GM18505 (cell line): ENCODE measurements at regions not wholly inside any gene's neighbourhood (a gene's known extent, or its start where the extent isn't known, plus 50 kb on each side); places are given as distances from the start of the nearest gene placed in this dataset.
"Not testable (repeated sequence)": the region's sequence is repeated elsewhere in the genome, so short reads cannot be mapped to it uniquely, and the experiment has no call there.

Source experiments
- ATAC-seq: cut with Tn5 transposase; IDR thresholded peaks from one replicate; pipeline ENCODE4 v1.9.1; 2021; ENCODE audit not compliant: unreplicated experiment
- POLR2A ChIP-seq: IDR thresholded peaks from 4 replicates; pipeline ENCODE4 v1.6.1; 2011; ENCODE audit warnings: borderline replicate concordance; ENCODE audit not compliant: insufficient read depth, insufficient read length; ENCODE audit errors: extremely low read depth

DNA sequence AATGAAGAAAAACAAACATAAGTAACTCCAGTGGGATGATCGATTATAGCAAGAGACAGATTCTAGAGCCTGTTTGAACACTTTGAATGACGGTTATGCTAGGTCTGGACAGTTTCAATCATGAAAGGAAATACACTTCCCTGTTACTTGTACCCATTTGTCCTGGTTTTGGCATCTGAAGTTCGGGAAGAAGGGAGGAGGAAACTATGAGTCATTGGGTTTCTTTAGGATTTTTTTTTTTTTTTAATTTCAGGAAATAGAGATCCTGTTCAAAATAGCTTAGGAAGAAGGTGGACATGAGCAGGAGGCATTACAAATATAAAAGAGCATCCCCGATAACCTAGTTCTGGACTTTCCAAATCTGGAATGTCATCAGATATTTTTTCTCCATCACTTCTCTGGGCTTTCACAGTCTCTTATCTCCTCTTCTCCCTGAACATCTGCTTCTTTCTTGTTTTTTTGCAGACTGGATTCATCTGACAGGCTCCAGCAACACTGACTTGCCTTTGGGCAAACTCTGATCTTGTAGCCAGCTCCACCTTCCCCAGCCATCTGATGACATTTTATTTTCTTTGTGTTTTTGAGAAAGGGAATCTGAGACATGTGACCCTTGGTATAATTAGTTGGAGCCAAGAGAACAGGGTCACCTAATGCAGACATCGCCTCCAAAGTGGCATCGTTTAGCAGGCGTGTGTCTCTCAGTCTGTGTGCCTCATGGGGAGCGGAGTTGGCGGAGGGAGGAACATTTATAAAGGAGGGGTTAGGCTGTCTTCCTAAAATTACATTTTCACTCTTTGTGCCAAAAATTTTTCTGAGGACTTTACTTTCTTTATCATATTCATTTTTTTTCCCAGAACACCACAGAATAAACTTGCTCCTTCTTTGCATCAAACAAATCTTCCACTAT lies 195.3 kb upstream of the EPHA4 start:
- ATAC-seq: no peak
- TF ChIP-seq POLR2A: no peak

DNA sequence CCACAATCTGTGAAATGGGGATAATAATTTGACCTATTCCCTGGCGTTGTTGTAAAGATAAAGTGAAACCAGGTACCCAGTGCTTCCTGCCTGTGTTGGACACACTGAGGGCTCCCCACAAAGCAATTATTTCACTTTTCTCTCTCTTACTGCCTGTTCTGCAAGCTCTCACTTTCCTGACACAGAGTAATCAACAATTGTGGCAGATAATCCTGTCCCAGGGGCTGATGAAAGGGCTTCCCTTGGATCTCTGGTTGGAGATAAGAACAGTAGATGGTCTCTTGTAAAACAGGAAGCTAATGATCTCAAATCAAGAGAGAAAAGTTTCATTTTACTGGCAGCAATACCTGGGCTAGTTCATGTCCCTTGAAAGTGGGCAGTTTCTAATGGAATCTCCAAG lies 190.4 kb upstream of the EPHA4 start:
- no peak for ATAC-seq
- no peak for TF ChIP-seq POLR2A

GRCh38 chr2:221761260-221761659 lies 189.2 kb upstream of the EPHA4 start:
- TF ChIP-seq POLR2A: no peak
- ATAC-seq: no peak

- no peak for ATAC-seq
- no peak for TF ChIP-seq POLR2A
Measured at GRCh38 chr2:221758076-221758475, 186.0 kb upstream of the EPHA4 start.

- no peak for TF ChIP-seq POLR2A
- no peak for ATAC-seq
Measured at GRCh38 chr2:221753401-221753800, 181.3 kb upstream of the EPHA4 start.

DNA sequence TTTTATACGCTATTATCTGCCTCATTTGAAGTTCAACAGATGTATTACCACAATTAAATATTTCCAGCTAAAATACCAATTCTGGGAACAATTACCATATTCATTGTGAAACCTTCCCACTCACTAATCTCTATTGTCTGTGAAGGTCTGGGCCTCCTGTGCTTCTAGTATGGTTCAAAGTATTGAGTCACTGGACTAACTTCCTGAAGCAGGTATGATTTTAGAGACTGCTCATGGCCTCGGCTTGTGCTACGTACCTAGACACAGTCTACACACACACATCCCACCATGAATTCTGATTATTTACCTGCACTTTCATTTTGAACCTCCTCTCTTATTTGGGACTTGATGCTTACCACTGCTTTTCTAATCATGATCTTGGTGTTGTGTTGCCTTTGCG lies 180.7 kb upstream of the EPHA4 start:
- no peak for TF ChIP-seq POLR2A
- no peak for ATAC-seq

DNA sequence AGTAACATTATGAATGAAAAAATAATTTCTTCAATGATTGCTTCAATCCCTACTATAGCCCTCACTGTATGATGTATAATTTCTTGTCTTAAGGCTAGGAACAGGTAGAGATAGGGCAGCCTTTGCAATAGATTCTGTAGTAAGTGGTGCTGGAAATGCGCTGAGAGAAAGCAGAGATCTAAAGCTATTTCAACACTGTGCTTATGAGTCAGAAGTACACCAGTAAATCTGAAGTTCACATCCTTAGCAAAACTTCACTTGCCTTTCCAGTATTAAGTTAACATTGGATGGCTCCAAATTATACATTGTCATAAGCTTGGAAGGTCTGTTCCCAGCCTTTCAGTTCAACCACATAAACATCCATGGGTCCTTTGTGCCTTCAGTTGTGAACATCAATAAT lies 178.2 kb upstream of the EPHA4 start:
- no peak for ATAC-seq
- TF ChIP-seq POLR2A: no peak

DNA sequence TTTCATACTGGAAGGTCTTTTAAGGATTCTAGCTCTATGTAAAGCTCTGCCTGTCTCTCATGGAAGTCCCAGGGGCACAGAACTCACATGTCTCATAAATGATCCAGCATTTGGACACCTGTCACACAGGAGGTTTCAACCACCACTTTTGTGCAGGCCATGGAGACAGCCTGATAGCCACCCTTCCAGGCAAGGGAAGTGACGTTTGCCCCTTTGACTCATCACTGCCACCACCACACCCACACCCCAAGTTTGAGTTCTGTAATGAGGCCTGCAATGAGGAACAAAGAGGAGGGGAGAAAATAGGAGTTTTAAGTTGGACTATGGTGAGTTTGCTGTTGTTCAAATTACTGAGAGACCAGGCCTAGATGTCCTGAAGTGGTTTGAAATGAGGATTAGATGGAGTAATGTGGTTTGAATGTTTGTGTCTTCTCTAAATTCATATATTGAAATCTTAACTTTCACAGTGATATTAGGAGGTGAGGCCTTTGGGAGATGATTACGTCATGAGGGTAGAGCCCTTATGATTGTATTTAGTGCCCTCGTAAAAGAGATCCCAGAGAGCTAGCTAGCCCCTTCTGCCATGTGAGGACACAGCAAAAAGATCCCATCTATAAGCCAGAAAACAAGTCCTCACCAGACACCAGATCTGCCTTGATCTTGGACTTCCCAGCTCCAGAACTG lies 175.3 kb upstream of the EPHA4 start:
- TF ChIP-seq POLR2A: no peak
- ATAC-seq: peak; percentile 74

DNA sequence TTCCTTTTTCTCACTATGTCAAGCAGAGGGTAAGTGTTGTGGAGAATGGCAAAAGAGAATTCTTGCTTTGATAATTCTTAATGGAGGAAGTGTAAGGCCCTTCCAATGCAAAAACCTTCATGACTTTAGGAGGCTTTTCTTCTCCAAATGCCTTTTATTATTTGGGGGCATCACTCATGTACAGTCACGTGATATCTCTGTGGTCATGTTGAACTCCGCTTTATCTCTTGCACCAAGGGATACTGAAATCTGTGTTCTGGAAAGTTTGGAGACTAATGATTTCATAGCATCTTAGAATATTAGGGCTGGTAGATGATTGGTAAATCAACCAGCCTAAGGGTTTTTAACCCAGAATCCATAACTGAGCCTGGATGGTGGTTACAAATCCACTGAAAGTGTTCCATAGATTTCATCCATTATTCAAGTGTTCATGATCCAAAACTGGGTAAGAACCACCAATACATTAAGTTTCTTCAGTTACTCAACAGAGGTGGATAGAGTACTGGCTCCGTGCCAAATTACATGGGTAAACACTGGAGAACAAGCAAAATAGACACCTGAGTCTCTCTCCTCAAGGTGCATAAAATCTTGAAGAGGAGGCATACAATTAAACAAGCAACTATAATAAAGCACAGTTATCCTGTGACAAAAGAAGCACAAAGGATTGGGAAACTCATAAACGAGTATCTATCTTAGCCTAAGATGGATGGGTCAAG lies 169.6 kb upstream of the EPHA4 start:
- TF ChIP-seq POLR2A: no peak
- ATAC-seq: no peak

- TF ChIP-seq POLR2A: no peak
- ATAC-seq: peak; percentile 66
Measured at GRCh38 chr2:221731432-221732145, 159.5 kb upstream of the EPHA4 start.

GRCh38 chr2:221726894-221727513 lies 154.9 kb upstream of the EPHA4 start:
- no peak for TF ChIP-seq POLR2A
- no peak for ATAC-seq

GRCh38 chr2:221724631-221725203 lies 152.6 kb upstream of the EPHA4 start:
- no peak for ATAC-seq
- no peak for TF ChIP-seq POLR2A

GRCh38 chr2:221724117-221724516 lies 152.0 kb upstream of the EPHA4 start:
- ATAC-seq: not testable (repeated sequence)
